ENCODE measurements at regions not wholly inside any gene's neighbourhood (a gene's known extent, or its start where the extent isn't known, plus 50 kb on each side); places are given as distances from the start of the nearest gene placed in this dataset.

DNA sequence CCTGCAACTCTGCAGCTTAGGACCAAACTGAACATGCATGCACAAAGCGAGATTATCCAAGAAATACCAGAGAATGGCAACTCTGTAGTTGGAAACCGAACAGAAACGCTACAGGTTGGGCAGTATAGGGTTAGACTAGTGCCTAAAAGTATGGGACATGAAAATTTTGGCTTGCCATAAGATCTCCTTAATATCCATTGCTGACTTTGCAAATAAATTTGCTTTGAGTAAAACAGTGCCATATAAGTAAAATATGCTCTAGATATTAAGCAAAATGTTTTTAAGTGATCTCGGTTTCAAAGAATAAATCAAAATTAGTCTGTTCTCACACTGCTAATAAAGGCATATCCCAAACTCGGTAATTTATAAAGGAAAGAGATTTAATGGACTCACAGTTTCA lies 456.0 kb downstream of the PRDM9 start:
- TF ChIP-seq CTCF (IDR thresholded peaks at IDR 0.05; ENCODE audit: low read depth, low read length, poor library complexity, severe bottlenecking) (no peak), EZH2phosphoT487 (IDR thresholded peaks at IDR 0.05; ENCODE audit: borderline replicate concordance, low read length) (no peak)
